ENCODE measurements at regions not wholly inside any gene's neighbourhood (a gene's known extent, or its start where the extent isn't known, plus 50 kb on each side); places are given as distances from the start of the nearest gene placed in this dataset.

DNA sequence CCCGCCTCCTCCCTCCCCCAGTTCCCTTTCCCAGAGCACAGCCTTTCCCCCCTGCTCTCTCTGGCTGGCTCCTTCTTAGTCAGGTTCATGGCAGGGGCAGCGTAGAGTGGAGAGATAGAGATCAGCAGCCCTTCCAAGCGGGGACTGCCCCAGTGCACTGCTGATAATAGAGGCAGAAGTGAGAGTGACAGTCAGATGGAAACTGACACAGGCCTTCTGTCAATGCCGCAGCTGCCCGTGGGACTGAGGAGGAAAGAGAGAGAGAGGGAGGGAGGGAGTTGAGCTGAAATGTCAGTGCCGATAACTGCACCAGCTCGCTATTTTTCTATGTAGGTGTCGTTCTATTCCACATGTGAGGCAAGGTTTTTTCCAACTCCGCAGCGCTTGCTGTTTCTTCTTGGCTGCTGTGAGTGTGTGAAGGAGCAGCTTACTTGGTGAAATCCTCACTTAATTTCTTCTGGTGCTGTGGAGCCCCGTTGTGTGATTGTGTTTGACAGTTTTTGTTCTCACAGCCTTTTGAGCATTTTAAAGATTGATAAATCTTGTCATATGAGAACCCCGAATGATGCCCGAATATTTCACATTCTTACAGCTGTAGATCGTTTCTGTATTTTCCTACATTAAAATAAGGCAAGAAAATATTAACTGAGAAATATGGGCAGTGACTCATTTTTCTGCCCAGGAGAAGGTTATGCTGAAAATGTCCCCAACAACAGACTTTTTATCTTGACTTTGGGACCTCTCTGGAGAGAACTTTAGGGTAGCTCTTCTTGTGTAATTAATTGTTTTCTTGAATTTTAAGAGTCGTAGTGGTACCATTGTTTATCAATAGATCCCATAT, 386.4 kb upstream of the MMS22L start:
- no peaks in the 10 kb centered on the region for H3K9me3 Mint-ChIP-seq
- no peaks in the 10 kb centered on the region for H3K9me3 ChIP-seq (ENCODE audit: control insufficient read depth in 1 of 2, low read length in 2 of 2)
- ChIA-PET POLR2A (ENCODE audit: partially characterized antibody) (no interaction called here), CTCF (ENCODE audit: partially characterized antibody) (interaction anchor here (0.7 kb wide), 1 partner anchor 35 kb away, joined by 3 read pairs; no protein-coding TSS in a partner anchor)
- H3K4me1 Mint-ChIP-seq, result no peaks in the 10 kb centered on the region
- DNase-seq, result no peak
- H3K36me3 ChIP-seq (ENCODE audit: insufficient read depth, low read length), result no peaks in the 10 kb centered on the region
- H3K27ac Mint-ChIP-seq, result no peak overlapping the region
- H3K27ac ChIP-seq (ENCODE audit: low read depth, low read length), result no peak overlapping the region
- intact Hi-C loops (cut with micrococcal nuclease), result no loop called here
- no peaks in the 10 kb centered on the region for H3K36me3 Mint-ChIP-seq
- no peak overlapping the region for H3K4me3 ChIP-seq (ENCODE audit: low read length in 2 of 2)
- no peaks in the 10 kb centered on the region for H3K27me3 ChIP-seq (ENCODE audit: insufficient read depth, low read length)
- no peak overlapping the region for H3K4me3 Mint-ChIP-seq
- H3K4me1 ChIP-seq (ENCODE audit: insufficient read depth, low read length), result no peaks in the 10 kb centered on the region
- H3K27me3 Mint-ChIP-seq, result peaks cover 0 to 2% of the 10 kb centered on the region in 2 donors

DNA sequence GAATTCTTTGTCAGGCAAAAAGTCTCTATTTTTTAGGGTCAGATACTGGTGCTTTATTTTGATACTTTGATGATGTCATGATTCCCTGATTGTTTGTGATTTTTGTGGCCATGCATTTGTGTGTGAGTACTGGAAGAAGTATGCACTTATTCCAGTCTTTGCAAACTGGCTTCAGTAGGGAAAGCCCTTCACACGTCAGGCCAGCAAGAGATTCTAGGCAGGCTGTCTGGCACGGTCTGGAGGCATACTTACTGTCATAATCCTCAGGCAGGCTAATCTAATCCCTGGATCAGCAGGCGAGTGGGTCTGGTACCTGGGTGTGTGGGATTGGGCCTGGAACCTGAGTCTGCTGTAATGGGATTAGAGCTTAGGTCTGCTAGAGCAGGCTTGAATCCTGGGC, 391.8 kb upstream of the MMS22L start:
- DNase-seq, result no peak
- H3K4me1 ChIP-seq (ENCODE audit: insufficient read depth, low read length), result no peaks in the 10 kb centered on the region
- CTCF ChIA-PET (ENCODE audit: partially characterized antibody), result no interaction called here
- no peaks in the 10 kb centered on the region for H3K4me1 Mint-ChIP-seq
- no peak overlapping the region for H3K4me3 Mint-ChIP-seq
- no peaks in the 10 kb centered on the region for H3K9me3 ChIP-seq (ENCODE audit: control insufficient read depth in 1 of 2, low read length in 2 of 2)
- H3K27me3 ChIP-seq (ENCODE audit: insufficient read depth, low read length), result no peaks in the 10 kb centered on the region
- H3K36me3 ChIP-seq (ENCODE audit: insufficient read depth, low read length), result no peaks in the 10 kb centered on the region
- no peaks in the 10 kb centered on the region for H3K9me3 Mint-ChIP-seq
- intact Hi-C loops (cut with micrococcal nuclease), result no loop called here
- POLR2A ChIA-PET (ENCODE audit: partially characterized antibody), result no interaction called here
- H3K27ac Mint-ChIP-seq, result no peak overlapping the region
- H3K36me3 Mint-ChIP-seq, result no peaks in the 10 kb centered on the region
- H3K27me3 Mint-ChIP-seq, result peaks cover 0 to 3% of the 10 kb centered on the region in 2 donors
- no peak overlapping the region for H3K4me3 ChIP-seq (ENCODE audit: low read length in 2 of 2)
- H3K27ac ChIP-seq (ENCODE audit: low read depth, low read length), result no peak overlapping the region

GRCh38 chr6:97677626-97678025, 394.6 kb upstream of the MMS22L start:
- Mint-ChIP-seq H3K4me1 (no peaks in the 10 kb centered on the region), H3K4me3 (no peak overlapping the region), H3K36me3 (no peaks in the 10 kb centered on the region), H3K9me3 (peaks cover 0 to 2% (median 0%) of the 10 kb centered on the region in 8 donors), H3K27ac (no peak overlapping the region), H3K27me3 (peaks cover 0 to 3% of the 10 kb centered on the region in 2 donors)
- Histone ChIP-seq H3K9me3 (ENCODE audit: control insufficient read depth in 1 of 2, low read length in 2 of 2) (no peaks in the 10 kb centered on the region), H3K4me3 (ENCODE audit: low read length in 2 of 2) (no peak overlapping the region), H3K36me3 (ENCODE audit: insufficient read depth, low read length) (no peaks in the 10 kb centered on the region), H3K27me3 (ENCODE audit: insufficient read depth, low read length) (no peaks in the 10 kb centered on the region), H3K4me1 (ENCODE audit: insufficient read depth, low read length) (no peaks in the 10 kb centered on the region), H3K27ac (ENCODE audit: low read depth, low read length) (no peak overlapping the region)
- intact Hi-C loops (cut with micrococcal nuclease), result no loop called here
- DNase-seq, result no peak
- ChIA-PET CTCF (ENCODE audit: partially characterized antibody) (no interaction called here), POLR2A (ENCODE audit: partially characterized antibody) (no interaction called here)

DNA sequence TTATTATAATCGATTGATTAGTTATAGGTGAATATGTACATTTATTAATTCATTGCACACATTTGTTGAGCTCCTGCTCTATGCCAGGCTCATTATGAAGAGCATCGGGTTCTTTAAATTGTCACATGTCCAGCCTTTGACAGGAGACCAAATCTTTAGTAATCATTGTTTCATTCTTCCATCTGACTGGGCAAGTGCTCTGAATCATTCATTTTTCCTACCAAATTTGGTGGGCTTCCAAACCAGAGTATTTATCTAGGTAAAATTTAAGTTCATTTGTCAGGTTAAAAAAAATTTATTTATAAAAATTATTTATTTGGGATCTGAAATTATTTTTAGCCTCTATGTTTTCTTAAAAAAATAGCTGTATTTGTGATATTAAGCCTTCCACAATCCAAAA, 404.9 kb upstream of the MMS22L start:
- no peaks in the 10 kb centered on the region for H3K4me1 ChIP-seq (ENCODE audit: insufficient read depth, low read length)
- ChIA-PET CTCF (ENCODE audit: partially characterized antibody) (no interaction called here), POLR2A (ENCODE audit: partially characterized antibody) (no interaction called here)
- H3K27me3 ChIP-seq (ENCODE audit: insufficient read depth, low read length), result no peaks in the 10 kb centered on the region
- DNase-seq, result no peak
- no peak overlapping the region for H3K27ac ChIP-seq (ENCODE audit: low read depth, low read length)
- Mint-ChIP-seq H3K4me1 (no peaks in the 10 kb centered on the region), H3K27me3 (no peaks in the 10 kb centered on the region), H3K27ac (no peak overlapping the region), H3K9me3 (peaks cover 0 to 2% (median 0%) of the 10 kb centered on the region in 8 donors), H3K36me3 (no peaks in the 10 kb centered on the region), H3K4me3 (no peak overlapping the region)
- no peaks in the 10 kb centered on the region for H3K36me3 ChIP-seq (ENCODE audit: insufficient read depth, low read length)
- H3K9me3 ChIP-seq (ENCODE audit: control insufficient read depth in 1 of 2, low read length in 2 of 2), result no peaks in the 10 kb centered on the region
- intact Hi-C loops (cut with micrococcal nuclease), result no loop called here
- no peak overlapping the region for H3K4me3 ChIP-seq (ENCODE audit: low read length in 2 of 2)

DNA sequence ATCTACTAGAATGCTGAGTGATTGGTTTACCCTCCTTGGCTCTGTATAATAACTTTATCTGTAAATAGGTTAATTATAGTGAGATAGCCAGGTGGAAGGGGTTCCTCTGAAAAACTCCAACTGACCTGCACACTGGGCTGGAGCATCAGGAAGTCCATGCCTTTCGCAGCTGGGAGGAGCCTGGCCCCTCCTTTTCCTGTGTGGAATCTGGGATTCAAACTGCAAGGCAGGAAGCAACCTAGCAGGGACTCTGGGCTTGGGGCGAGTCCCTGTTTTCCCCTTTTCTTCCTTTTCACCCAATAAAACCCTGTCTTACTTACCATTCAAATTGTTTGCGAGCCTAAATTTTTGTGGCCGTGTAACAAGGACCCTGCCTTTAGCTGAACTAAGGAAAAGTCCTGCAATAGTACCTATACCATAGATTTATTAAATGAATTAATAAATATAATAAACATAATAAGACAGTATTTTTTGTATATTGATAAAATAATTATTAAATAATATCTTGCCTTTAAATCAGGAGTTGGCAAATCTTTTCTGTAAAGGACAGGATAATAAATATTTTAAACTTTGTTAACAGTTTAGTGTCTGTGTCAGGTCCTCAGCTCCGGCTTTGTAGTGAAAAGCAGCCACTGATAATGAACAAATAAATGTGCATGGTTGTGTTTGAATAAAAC, 406.2 kb upstream of the MMS22L start:
- Mint-ChIP-seq H3K4me3 (no peak overlapping the region), H3K36me3 (no peaks in the 10 kb centered on the region), H3K9me3 (peaks cover 0 to 2% (median 0%) of the 10 kb centered on the region in 8 donors), H3K4me1 (no peaks in the 10 kb centered on the region), H3K27me3 (no peaks in the 10 kb centered on the region), H3K27ac (no peak overlapping the region)
- Histone ChIP-seq H3K36me3 (ENCODE audit: insufficient read depth, low read length) (no peaks in the 10 kb centered on the region), H3K27ac (ENCODE audit: low read depth, low read length) (no peak overlapping the region), H3K27me3 (ENCODE audit: insufficient read depth, low read length) (no peaks in the 10 kb centered on the region), H3K4me3 (ENCODE audit: low read length in 2 of 2) (no peak overlapping the region), H3K4me1 (ENCODE audit: insufficient read depth, low read length) (no peaks in the 10 kb centered on the region), H3K9me3 (ENCODE audit: control insufficient read depth in 1 of 2, low read length in 2 of 2) (no peaks in the 10 kb centered on the region)
- CTCF ChIA-PET (ENCODE audit: partially characterized antibody), result no interaction called here
- no peak for DNase-seq
- intact Hi-C loops (cut with micrococcal nuclease), result no loop called here
- POLR2A ChIA-PET (ENCODE audit: partially characterized antibody), result no interaction called here

DNA sequence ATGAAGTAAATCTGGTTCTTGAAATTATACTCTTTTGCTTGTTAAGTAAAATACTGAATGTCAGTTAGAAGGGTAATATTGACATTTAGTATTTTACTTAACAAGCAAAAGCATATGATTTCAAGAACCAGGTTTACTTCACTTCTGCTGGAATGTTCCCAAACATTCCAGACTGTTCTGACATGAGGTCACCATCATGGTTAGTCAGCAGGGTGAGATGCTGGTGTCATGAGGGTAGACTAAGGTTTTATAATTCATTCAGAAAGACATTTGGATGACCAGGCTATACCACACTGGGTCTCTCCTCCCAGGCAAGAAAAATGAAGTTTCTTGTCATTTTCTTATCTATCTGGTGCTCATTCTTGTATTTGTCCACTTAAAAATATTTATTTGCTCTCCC, 414.4 kb upstream of the MMS22L start:
- H3K4me3 Mint-ChIP-seq, result no peak overlapping the region
- intact Hi-C loops (cut with micrococcal nuclease), result no loop called here

GRCh38 chr6:97701801-97702200, 418.8 kb upstream of the MMS22L start:
- H3K4me1 Mint-ChIP-seq, result no peaks in the 10 kb centered on the region
- Histone ChIP-seq H3K27me3 (ENCODE audit: insufficient read depth, low read length) (no peaks in the 10 kb centered on the region), H3K9me3 (ENCODE audit: control insufficient read depth in 1 of 2, low read length in 2 of 2) (no peaks in the 10 kb centered on the region), H3K27ac (ENCODE audit: low read depth, low read length) (no peak overlapping the region), H3K4me3 (ENCODE audit: low read length in 2 of 2) (no peak overlapping the region), H3K36me3 (ENCODE audit: insufficient read depth, low read length) (no peaks in the 10 kb centered on the region), H3K4me1 (ENCODE audit: insufficient read depth, low read length) (no peaks in the 10 kb centered on the region)
- no peak overlapping the region for H3K4me3 Mint-ChIP-seq
- intact Hi-C loops (cut with micrococcal nuclease), result no loop called here
- no peaks in the 10 kb centered on the region for H3K36me3 Mint-ChIP-seq
- peaks cover 0 to 5% (median 0%) of the 10 kb centered on the region in 8 donors for H3K9me3 Mint-ChIP-seq
- ChIA-PET CTCF (ENCODE audit: partially characterized antibody) (interaction anchor here (0.9 kb wide), 1 partner anchor 11 kb away, joined by 3 read pairs; no protein-coding TSS in a partner anchor), POLR2A (ENCODE audit: partially characterized antibody) (no interaction called here)
- DNase-seq, result no peak
- H3K27ac Mint-ChIP-seq, result no peak overlapping the region
- no peaks in the 10 kb centered on the region for H3K27me3 Mint-ChIP-seq

More for the DNA sequence above, 414.4 kb upstream of the MMS22L start:
- H3K4me1 Mint-ChIP-seq, result no peaks in the 10 kb centered on the region
- Histone ChIP-seq H3K9me3 (ENCODE audit: control insufficient read depth in 1 of 2, low read length in 2 of 2) (no peaks in the 10 kb centered on the region), H3K4me1 (ENCODE audit: insufficient read depth, low read length) (no peaks in the 10 kb centered on the region), H3K27ac (ENCODE audit: low read depth, low read length) (no peak overlapping the region), H3K27me3 (ENCODE audit: insufficient read depth, low read length) (no peaks in the 10 kb centered on the region), H3K36me3 (ENCODE audit: insufficient read depth, low read length) (no peaks in the 10 kb centered on the region), H3K4me3 (ENCODE audit: low read length in 2 of 2) (no peak overlapping the region)
- no peaks in the 10 kb centered on the region for H3K36me3 Mint-ChIP-seq
- peaks cover 0 to 4% (median 0%) of the 10 kb centered on the region in 8 donors for H3K9me3 Mint-ChIP-seq
- H3K27me3 Mint-ChIP-seq, result no peaks in the 10 kb centered on the region
- DNase-seq, result no peak
- no peak overlapping the region for H3K27ac Mint-ChIP-seq
- ChIA-PET POLR2A (ENCODE audit: partially characterized antibody) (no interaction called here), CTCF (ENCODE audit: partially characterized antibody) (no interaction called here)

Data from CD4-positive, alpha-beta memory T cell (primary cell).